CD4-positive, alpha-beta T cell treated with Interferon gamma for 1 hour (primary cell): ENCODE measurements at regions not wholly inside any gene's neighbourhood (a gene's known extent, or its start where the extent isn't known, plus 50 kb on each side); places are given as distances from the start of the nearest gene placed in this dataset.
"Not testable (repeated sequence)": the region's sequence is repeated elsewhere in the genome, so short reads cannot be mapped to it uniquely, and the experiment has no call there.

Experiments
- DNase-seq: peaks from one replicate; pipeline ENCODE4 v3.0.0-alpha.2; 2020

GRCh38 chr10:83527934-83528333 lies 611.4 kb upstream of the GHITM start:
- no peak for DNase-seq

GRCh38 chr10:83533290-83533689 lies 606.0 kb upstream of the GHITM start:
- no peak for DNase-seq

GRCh38 chr10:83536426-83536825 lies 602.9 kb upstream of the GHITM start:
- no peak for DNase-seq

GRCh38 chr10:83538047-83538446 lies 601.3 kb upstream of the GHITM start:
- no peak for DNase-seq

- DNase-seq: no peak
Observed at GRCh38 chr10:83539528-83540308, 599.6 kb upstream of the GHITM start.

GRCh38 chr10:83541046-83541445 lies 598.3 kb upstream of the GHITM start:
- no peak for DNase-seq

- no peak for DNase-seq
Observed at GRCh38 chr10:83542774-83543411, 596.4 kb upstream of the GHITM start.

- no peak for DNase-seq
Observed at GRCh38 chr10:83543691-83544462, 595.4 kb upstream of the GHITM start.

GRCh38 chr10:83545901-83546391 lies 593.4 kb upstream of the GHITM start:
- no peak for DNase-seq

GRCh38 chr10:83551190-83551589 lies 588.1 kb upstream of the GHITM start:
- DNase-seq: not testable (repeated sequence)

- no peak for DNase-seq
Observed at GRCh38 chr10:83553366-83553765, 585.9 kb upstream of the GHITM start.

GRCh38 chr10:83555264-83555663 lies 584.0 kb upstream of the GHITM start:
- DNase-seq: no peak

GRCh38 chr10:83562381-83562780 lies 576.9 kb upstream of the GHITM start:
- no peak for DNase-seq

- no peak for DNase-seq
Observed at GRCh38 chr10:83564889-83565588, 574.3 kb upstream of the GHITM start.

GRCh38 chr10:83572036-83572435 lies 567.3 kb upstream of the GHITM start:
- no peak for DNase-seq

- DNase-seq: no peak
Observed at GRCh38 chr10:83574770-83575169, 564.5 kb upstream of the GHITM start.

- no peak for DNase-seq
Observed at GRCh38 chr10:83577421-83577820, 561.9 kb upstream of the GHITM start.

GRCh38 chr10:83580373-83581012 lies 558.8 kb upstream of the GHITM start:
- no peak for DNase-seq

GRCh38 chr10:83582407-83583095 lies 556.8 kb upstream of the GHITM start:
- DNase-seq: no peak

- DNase-seq: no peak
Observed at GRCh38 chr10:83585686-83586085, 553.6 kb upstream of the GHITM start.

GRCh38 chr10:83592337-83592935 lies 546.9 kb upstream of the GHITM start:
- DNase-seq: no peak
